Pancreas (tissue), 10 donors: ENCODE measurements at regions not wholly inside any gene's neighbourhood (a gene's known extent, or its start where the extent isn't known, plus 50 kb on each side); places are given as distances from the start of the nearest gene placed in this dataset.
A peak's percentile ranks its signal among the peaks of the same experiment; 100 is the strongest.

Experiments
- ATAC-seq, 4 donors: fragments of 200-7000 bp; cut with Tn5 transposase; one replicate each; pipeline versions ENCODE4 v1.8.0 to v1.9.1; 2020; ENCODE audit warnings: mild to moderate bottlenecking in 4 of 4, moderate library complexity in 4 of 4
- DNase-seq, 6 donors: peaks; one replicate each; pipeline ENCODE4 v3.0.0-alpha.2; 2020
- FAIRE-seq: peaks from 2 replicates; lab custom pipeline; 2012; peaks lifted over from hg19 to GRCh38; lab: Jason Lieb, UNC
- H3K27ac ChIP-seq, 4 donors: fragments of 200-600 bp; sonication (generic); 1 replicate in 3 of 4; 2 replicates in 1 of 4; pipeline versions ENCODE4 v1.5.0 to v1.8.0; 2020
- H3K27me3 ChIP-seq, 4 donors: fragments of 200-600 bp; one replicate each; pipeline ENCODE4 v1.8.0; 2021
- H3K36me3 ChIP-seq, 3 donors: fragments of 200-600 bp; sonication (generic) in 1 of 3; one replicate each; pipeline versions ENCODE4 v1.5.0 to v1.8.0; 2020 to 2021
- H3K4me1 ChIP-seq, 3 donors: fragments of 200-600 bp; one replicate each; pipeline ENCODE4 v1.8.0; 2021
- H3K4me3 ChIP-seq, 4 donors: fragments of 200-600 bp; sonication (generic) in 2 of 4; one replicate each; pipeline versions ENCODE4 v1.5.0 to v1.8.0; 2020 to 2021
- H3K9me3 ChIP-seq, 4 donors: fragments of 200-600 bp; one replicate each; pipeline ENCODE4 v1.8.0; 2021
- WGBS, 2 donors: extraction: QIAGEN DNeasy Blood & Tissue Kit; methylation state at CpG; one replicate each; pipeline ENCODE4 v1.1.7; 2013; 5-methylcytosine and 5-hydroxymethylcytosine counted together
- intact Hi-C, 3 donors: fragments of 100-400 bp; cut with DNase I; formaldehyde crosslinking; loops; one replicate each; pipeline versions ENCODE4 v1.11.1 to v1.14.2; 2022
- TF ChIP-seq, protein P1 (sequence below), 4 donors: fragments of 200-600 bp; sonication (generic) in 3 of 4; IDR thresholded peaks; one replicate each; pipeline versions ENCODE4 v1.5.0 to v1.8.0; 2021; ENCODE audit warnings: antibody characterized with exemption in 4 of 4
- donor health status: healthy with polysubstance abuse.
- donor health status: DM: no; HTN: no; CAD: no; lungs with moderate emphysema.
- donor health status: DM: no; HTN: no; CAD: no.
- donor health status: control.
- donor health status: control.
- donor health status: Bipolar disorder and iron deficiency.
- donor health status: DM: yes; HTN: yes; CAD: no.
- donor health status: DM: no; HTN: no; CAD: no.
- donor health status: DM: no; HTN: no; CAD: no.
- donor health status: DM: yes; HTN: yes; CAD: no.

DNA sequence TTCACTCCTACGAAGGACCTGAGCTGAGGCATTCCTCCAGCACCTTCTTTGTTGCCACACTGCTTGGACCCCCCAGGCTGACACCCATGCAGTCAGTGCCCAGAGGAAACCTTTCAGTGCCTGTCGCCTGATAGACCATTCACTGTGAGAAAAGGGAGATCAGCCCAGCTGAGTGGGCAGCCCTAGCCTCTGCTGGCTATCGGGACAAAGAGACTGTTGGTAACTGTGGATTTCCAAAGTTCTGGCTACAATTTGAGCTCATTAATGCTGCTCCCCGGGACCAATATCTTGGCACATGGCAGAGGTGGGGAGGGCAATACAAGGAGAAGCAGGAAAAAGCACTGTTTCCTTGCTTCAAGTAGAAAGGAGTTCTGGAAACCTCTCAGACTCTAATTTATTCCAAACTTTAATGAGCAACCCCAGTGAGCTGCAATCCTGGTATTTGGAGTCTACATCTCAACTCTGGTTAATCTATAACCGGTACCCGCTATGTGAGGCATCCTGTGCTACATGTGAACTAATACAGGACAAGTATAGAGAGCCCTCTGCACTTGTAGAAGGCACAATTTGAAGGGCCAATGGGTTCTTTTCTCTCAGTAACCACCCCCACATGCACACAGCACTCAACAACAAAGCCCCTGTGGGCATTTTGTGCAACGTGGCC, 200.7 kb upstream of the NCAM1 start:
- TF ChIP-seq, protein P1, sequence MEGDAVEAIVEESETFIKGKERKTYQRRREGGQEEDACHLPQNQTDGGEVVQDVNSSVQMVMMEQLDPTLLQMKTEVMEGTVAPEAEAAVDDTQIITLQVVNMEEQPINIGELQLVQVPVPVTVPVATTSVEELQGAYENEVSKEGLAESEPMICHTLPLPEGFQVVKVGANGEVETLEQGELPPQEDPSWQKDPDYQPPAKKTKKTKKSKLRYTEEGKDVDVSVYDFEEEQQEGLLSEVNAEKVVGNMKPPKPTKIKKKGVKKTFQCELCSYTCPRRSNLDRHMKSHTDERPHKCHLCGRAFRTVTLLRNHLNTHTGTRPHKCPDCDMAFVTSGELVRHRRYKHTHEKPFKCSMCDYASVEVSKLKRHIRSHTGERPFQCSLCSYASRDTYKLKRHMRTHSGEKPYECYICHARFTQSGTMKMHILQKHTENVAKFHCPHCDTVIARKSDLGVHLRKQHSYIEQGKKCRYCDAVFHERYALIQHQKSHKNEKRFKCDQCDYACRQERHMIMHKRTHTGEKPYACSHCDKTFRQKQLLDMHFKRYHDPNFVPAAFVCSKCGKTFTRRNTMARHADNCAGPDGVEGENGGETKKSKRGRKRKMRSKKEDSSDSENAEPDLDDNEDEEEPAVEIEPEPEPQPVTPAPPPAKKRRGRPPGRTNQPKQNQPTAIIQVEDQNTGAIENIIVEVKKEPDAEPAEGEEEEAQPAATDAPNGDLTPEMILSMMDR (IDR thresholded peaks at IDR 0.05), result no peak
- DNase-seq (no peak), ATAC-seq (peak in 2 of 4 donors; percentile 43 to 44), FAIRE-seq (no peak)
- Histone ChIP-seq H3K36me3 (no peaks in the 10 kb centered on the region), H3K27me3 (no peaks in the 10 kb centered on the region), H3K27ac (no peak overlapping the region), H3K4me1 (no peaks in the 10 kb centered on the region), H3K4me3 (no peak overlapping the region), H3K9me3 (no peaks in the 10 kb centered on the region)
- WGBS, 2 donors, result 42 to 57% methylated on average over 7 of the region's 7 CpGs
- intact Hi-C loops, result no loop called here

DNA sequence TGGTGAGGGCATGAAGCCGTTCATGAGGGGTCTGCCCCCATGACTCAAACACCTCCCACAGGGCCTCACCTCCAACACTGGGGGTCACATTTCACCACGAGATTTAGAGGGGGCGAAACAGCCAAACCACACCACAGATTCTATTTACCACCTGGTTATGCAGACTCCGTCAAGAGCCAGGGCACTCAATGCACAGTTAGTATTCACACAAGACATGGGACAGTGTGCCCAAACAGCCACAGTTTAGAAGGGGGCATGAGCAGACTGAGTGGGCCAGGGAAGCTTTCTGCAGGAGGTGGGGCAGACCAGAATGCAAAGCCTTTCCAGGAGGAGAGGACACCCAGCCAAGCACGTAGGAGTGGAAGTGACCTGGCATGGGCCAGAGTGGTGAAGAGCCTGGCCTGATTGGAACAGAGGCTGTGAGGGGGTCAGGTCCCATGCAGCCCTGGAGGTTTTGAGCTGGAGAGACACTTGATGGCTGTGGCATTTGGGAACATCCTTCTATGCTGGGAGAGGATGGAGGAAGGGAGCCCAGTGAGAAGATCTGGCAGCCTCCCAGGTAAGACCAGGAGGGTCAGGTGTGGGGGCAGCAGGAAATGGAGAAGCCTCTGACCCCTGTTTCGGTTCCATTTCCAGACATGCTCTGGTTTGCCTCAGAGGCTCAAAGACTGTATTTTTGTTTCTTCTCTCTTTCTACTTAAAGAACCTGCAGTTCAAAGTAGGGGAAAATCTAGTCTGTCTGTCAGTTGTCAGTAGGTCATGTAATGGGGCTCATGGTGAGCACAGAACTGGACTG, 199.1 kb upstream of the NCAM1 start:
- FAIRE-seq (no peak), DNase-seq (no peak)
- TF ChIP-seq, protein P1 (IDR thresholded peaks at IDR 0.05), result no peak

DNA sequence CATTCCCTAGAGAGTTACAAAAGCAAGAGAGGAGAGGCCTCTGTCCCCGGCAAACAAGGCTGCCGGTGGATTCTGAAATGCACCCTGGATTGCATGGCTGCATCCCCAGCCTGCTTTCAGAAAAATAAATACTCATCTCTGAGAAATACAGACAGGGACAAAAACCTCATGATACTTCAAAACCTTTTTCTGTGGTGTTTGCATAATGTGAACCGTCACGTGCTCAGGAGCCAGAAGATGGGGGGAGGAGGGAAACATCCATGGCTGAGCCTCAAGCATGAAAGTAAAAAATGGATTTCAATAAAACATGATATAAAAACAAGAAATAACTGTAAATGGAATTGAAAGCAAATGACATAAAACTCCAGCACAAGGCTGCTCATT, 198.5 kb upstream of the NCAM1 start:
- Histone ChIP-seq H3K4me3 (no peak overlapping the region), H3K9me3 (no peaks in the 10 kb centered on the region), H3K27ac (no peak overlapping the region), H3K27me3 (no peaks in the 10 kb centered on the region), H3K4me1 (no peaks in the 10 kb centered on the region), H3K36me3 (no peaks in the 10 kb centered on the region)
- 44 to 49% methylated on average over 4 of the region's 4 CpGs for WGBS, 2 donors
- intact Hi-C loops, result no loop called here
- TF ChIP-seq, protein P1 (IDR thresholded peaks at IDR 0.05), result no peak
- ATAC-seq (no peak), FAIRE-seq (no peak), DNase-seq (no peak)

More for the DNA sequence above, 199.1 kb upstream of the NCAM1 start:
- Histone ChIP-seq H3K4me1 (no peaks in the 10 kb centered on the region), H3K4me3 (no peak overlapping the region), H3K9me3 (no peaks in the 10 kb centered on the region), H3K27me3 (no peaks in the 10 kb centered on the region), H3K36me3 (no peaks in the 10 kb centered on the region), H3K27ac (no peak overlapping the region)
- ATAC-seq, result no peak
- WGBS, 2 donors, result 57 to 72% methylated on average over 6 of the region's 6 CpGs
- intact Hi-C loops, result no loop called here

DNA sequence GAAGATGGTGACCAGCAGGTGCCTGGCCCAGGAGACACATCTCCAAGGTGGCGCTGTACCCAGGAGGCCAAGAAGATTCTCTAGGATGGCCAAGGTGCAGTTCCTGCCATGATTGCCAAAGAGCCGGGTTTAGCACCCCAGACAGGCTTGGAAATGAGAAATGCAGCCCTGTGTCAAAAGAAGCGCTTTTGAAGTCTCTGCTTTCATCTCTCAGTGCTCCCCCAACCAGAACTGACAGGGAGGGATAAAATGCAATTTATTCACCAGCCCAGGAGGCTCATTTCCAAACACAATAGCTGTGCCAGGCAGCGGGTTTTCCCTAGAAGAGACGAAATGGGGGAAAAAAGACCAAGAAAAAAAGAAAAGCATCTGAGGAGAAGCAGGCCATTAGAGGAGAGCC, 195.9 kb upstream of the NCAM1 start:
- no peak for DNase-seq
- TF ChIP-seq, protein P1 (IDR thresholded peaks at IDR 0.05), result no peak
- WGBS, 2 donors, result 71 to 86% methylated on average over 5 of the region's 5 CpGs

DNA sequence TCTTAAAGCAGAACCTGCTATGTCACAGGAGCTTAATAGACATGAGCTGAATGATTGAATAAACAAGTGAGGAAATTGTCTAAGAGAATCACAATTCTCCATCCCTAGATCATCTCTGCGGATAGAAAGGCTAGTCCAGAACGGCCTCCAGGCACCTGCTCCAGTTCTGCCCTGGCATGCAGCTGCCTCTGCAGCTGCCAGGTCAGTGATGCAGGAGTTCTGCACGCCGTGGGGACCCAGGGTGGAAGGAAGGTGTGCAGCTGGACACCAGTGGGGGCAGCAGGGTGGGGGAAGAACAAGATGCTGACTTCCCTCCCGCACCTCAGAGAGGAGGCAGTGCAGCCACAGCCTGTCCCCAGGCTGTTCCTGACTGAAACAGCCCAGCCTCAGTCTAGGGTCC, 192.1 kb upstream of the NCAM1 start:
- no peaks in the 10 kb centered on the region for H3K9me3 ChIP-seq
- no peak overlapping the region for H3K4me3 ChIP-seq
- 51 to 67% methylated on average over 5 of the region's 5 CpGs for WGBS, 2 donors
- no peaks in the 10 kb centered on the region for H3K4me1 ChIP-seq
- no peak for DNase-seq
- H3K27ac ChIP-seq, result no peak overlapping the region
- FAIRE-seq, result no peak
- H3K27me3 ChIP-seq, result no peaks in the 10 kb centered on the region
- intact Hi-C loops, result no loop called here
- no peak for ATAC-seq
- no peaks in the 10 kb centered on the region for H3K36me3 ChIP-seq
- TF ChIP-seq, protein P1 (IDR thresholded peaks at IDR 0.05), result no peak

More for the DNA sequence above, 195.9 kb upstream of the NCAM1 start:
- no peak for ATAC-seq
- no peaks in the 10 kb centered on the region for H3K36me3 ChIP-seq
- no peaks in the 10 kb centered on the region for H3K27me3 ChIP-seq
- H3K27ac ChIP-seq, result no peak overlapping the region
- no peak overlapping the region for H3K4me3 ChIP-seq
- no peak for FAIRE-seq
- intact Hi-C loops, result no loop called here
- H3K4me1 ChIP-seq, result no peaks in the 10 kb centered on the region
- H3K9me3 ChIP-seq, result no peaks in the 10 kb centered on the region
